ENCODE measurements at regions not wholly inside any gene's neighbourhood (a gene's known extent, or its start where the extent isn't known, plus 50 kb on each side); places are given as distances from the start of the nearest gene placed in this dataset.

- no peak overlapping the region for H3K4me3 Mint-ChIP-seq
- H3K9me3 ChIP-seq (ENCODE audit: low read depth), result no peaks in the 10 kb centered on the region
- no peak overlapping the region for H2AFZ ChIP-seq (replicated peaks)
- no peak overlapping the region for H3K27ac ChIP-seq
- no peaks in the 10 kb centered on the region for H3K36me3 Mint-ChIP-seq
- no peaks in the 10 kb centered on the region for H3F3A ChIP-seq (ENCODE audit: low read depth)
- no peaks in the 10 kb centered on the region for H3K4me1 Mint-ChIP-seq
- H3K4me2 ChIP-seq, result no peak overlapping the region
- no peak overlapping the region for H3K4me3 ChIP-seq
- H3K27ac Mint-ChIP-seq, result no peak overlapping the region
- no peaks in the 10 kb centered on the region for H3K27me3 Mint-ChIP-seq (ENCODE audit: insufficient read depth, low read depth)
- H4K20me1 ChIP-seq (ENCODE audit: low read depth), result no peaks in the 10 kb centered on the region
- H3K9ac ChIP-seq, result no peak overlapping the region
- H3K36me3 ChIP-seq, result no peaks in the 10 kb centered on the region
- no peaks in the 10 kb centered on the region for H3K27me3 ChIP-seq
- no peaks in the 10 kb centered on the region for H3K4me1 ChIP-seq
- H3K9me3 Mint-ChIP-seq, result no peaks in the 10 kb centered on the region
- DNase-seq (ENCODE audit: low spot score), result no peak
- H3K79me2 ChIP-seq (ENCODE audit: low read depth), result no peaks in the 10 kb centered on the region
- no peak for TF ChIP-seq CTCF (IDR thresholded peaks at IDR 0.05)
- no peak for TF ChIP-seq EZH2phosphoT487 (IDR thresholded peaks at IDR 0.05)
- TF ChIP-seq EZH2 (IDR thresholded peaks at IDR 0.05), result no peak
Observed at GRCh38 chr4:30957706-30958105, 237.5 kb downstream of the PCDH7 start.

GRCh38 chr4:30959781-30960485 lies 239.8 kb downstream of the PCDH7 start:
- Histone ChIP-seq H3K4me3 (no peak overlapping the region), H4K20me1 (ENCODE audit: low read depth) (no peaks in the 10 kb centered on the region), H3K27me3 (no peaks in the 10 kb centered on the region), H3K79me2 (ENCODE audit: low read depth) (no peaks in the 10 kb centered on the region), H3K4me2 (no peak overlapping the region), H3K9ac (no peak overlapping the region), H3K4me1 (no peaks in the 10 kb centered on the region), H3F3A (ENCODE audit: low read depth) (no peaks in the 10 kb centered on the region), H3K9me3 (ENCODE audit: low read depth) (no peaks in the 10 kb centered on the region), H2AFZ (replicated peaks) (no peak overlapping the region), H3K36me3 (no peaks in the 10 kb centered on the region), H3K27ac (no peak overlapping the region)
- Mint-ChIP-seq H3K36me3 (no peaks in the 10 kb centered on the region), H3K27ac (no peak overlapping the region), H3K4me1 (no peaks in the 10 kb centered on the region), H3K4me3 (no peak overlapping the region), H3K9me3 (no peaks in the 10 kb centered on the region), H3K27me3 (ENCODE audit: insufficient read depth, low read depth) (no peaks in the 10 kb centered on the region)
- TF ChIP-seq CTCF (IDR thresholded peaks at IDR 0.05), result no peak
- no peak for TF ChIP-seq EZH2phosphoT487 (IDR thresholded peaks at IDR 0.05)
- TF ChIP-seq EZH2 (IDR thresholded peaks at IDR 0.05), result no peak
- no peak for DNase-seq (ENCODE audit: low spot score)

- Histone ChIP-seq H3K79me2 (ENCODE audit: low read depth) (no peaks in the 10 kb centered on the region), H3K9me3 (ENCODE audit: low read depth) (no peaks in the 10 kb centered on the region), H3K9ac (no peak overlapping the region), H2AFZ (replicated peaks) (no peak overlapping the region), H3F3A (ENCODE audit: low read depth) (no peaks in the 10 kb centered on the region), H4K20me1 (ENCODE audit: low read depth) (no peaks in the 10 kb centered on the region), H3K27me3 (no peaks in the 10 kb centered on the region), H3K4me1 (no peaks in the 10 kb centered on the region), H3K36me3 (no peaks in the 10 kb centered on the region), H3K4me2 (no peak overlapping the region), H3K4me3 (no peak overlapping the region), H3K27ac (no peak overlapping the region)
- TF ChIP-seq CTCF (IDR thresholded peaks at IDR 0.05) (no peak), EZH2phosphoT487 (IDR thresholded peaks at IDR 0.05) (no peak), EZH2 (IDR thresholded peaks at IDR 0.05) (no peak)
- Mint-ChIP-seq H3K4me3 (no peak overlapping the region), H3K36me3 (no peaks in the 10 kb centered on the region), H3K4me1 (no peaks in the 10 kb centered on the region), H3K27ac (no peak overlapping the region), H3K9me3 (no peaks in the 10 kb centered on the region), H3K27me3 (ENCODE audit: insufficient read depth, low read depth) (no peaks in the 10 kb centered on the region)
- no peak for DNase-seq (ENCODE audit: low spot score)
Observed at GRCh38 chr4:30962939-30963338, 242.8 kb downstream of the PCDH7 start.

Data from neural progenitor cell (in vitro differentiated cells).